ENCODE measurements at regions not wholly inside any gene's neighbourhood (a gene's known extent, or its start where the extent isn't known, plus 50 kb on each side); places are given as distances from the start of the nearest gene placed in this dataset.

GRCh38 chr16:79977940-79978836 is 377.7 kb upstream of the MAF start:
- Histone ChIP-seq H3K36me3 (ENCODE audit: insufficient read depth) (no peaks in the 10 kb centered on the region), H3K4me1 (ENCODE audit: insufficient read depth) (no peaks in the 10 kb centered on the region), H3K4me3 (ENCODE audit: low read depth, low read length) (no peak overlapping the region), H3K27ac (ENCODE audit: low read depth) (no peak overlapping the region)
- DNase-seq (ENCODE audit: extremely low spot score) = no peak
- WGBS = 92% methylated on average over 9 of the region's 9 CpGs

GRCh38 chr16:79973320-79973719 is 372.8 kb upstream of the MAF start:
- H3K4me3 ChIP-seq (ENCODE audit: low read depth, low read length) = no peak overlapping the region
- no peaks in the 10 kb centered on the region for H3K36me3 ChIP-seq (ENCODE audit: insufficient read depth)
- no peak for DNase-seq (ENCODE audit: extremely low spot score)
- no peaks in the 10 kb centered on the region for H3K4me1 ChIP-seq (ENCODE audit: insufficient read depth)
- no peak overlapping the region for H3K27ac ChIP-seq (ENCODE audit: low read depth)
- WGBS = 71% methylated on average over 2 of the region's 2 CpGs

GRCh38 chr16:79972053-79972704 is 371.6 kb upstream of the MAF start:
- DNase-seq (ENCODE audit: extremely low spot score) = no peak
- no peak overlapping the region for H3K27ac ChIP-seq (ENCODE audit: low read depth)
- H3K4me3 ChIP-seq (ENCODE audit: low read depth, low read length) = no peak overlapping the region
- H3K4me1 ChIP-seq (ENCODE audit: insufficient read depth) = no peaks in the 10 kb centered on the region
- H3K36me3 ChIP-seq (ENCODE audit: insufficient read depth) = no peaks in the 10 kb centered on the region
- 81% methylated on average over 4 of the region's 4 CpGs for WGBS

GRCh38 chr16:79971237-79971572 is 370.7 kb upstream of the MAF start:
- H3K36me3 ChIP-seq (ENCODE audit: insufficient read depth) = no peaks in the 10 kb centered on the region
- H3K27ac ChIP-seq (ENCODE audit: low read depth) = no peak overlapping the region
- DNase-seq (ENCODE audit: extremely low spot score) = no peak
- no peak overlapping the region for H3K4me3 ChIP-seq (ENCODE audit: low read depth, low read length)
- no peaks in the 10 kb centered on the region for H3K4me1 ChIP-seq (ENCODE audit: insufficient read depth)

GRCh38 chr16:79970551-79971236 is 370.2 kb upstream of the MAF start:
- 59% methylated on average over 10 of the region's 10 CpGs for WGBS
- H3K36me3 ChIP-seq (ENCODE audit: insufficient read depth) = no peaks in the 10 kb centered on the region
- H3K27ac ChIP-seq (ENCODE audit: low read depth) = no peak overlapping the region
- no peak for DNase-seq (ENCODE audit: extremely low spot score)
- H3K4me1 ChIP-seq (ENCODE audit: insufficient read depth) = no peaks in the 10 kb centered on the region
- H3K4me3 ChIP-seq (ENCODE audit: low read depth, low read length) = no peak overlapping the region

- H3K36me3 ChIP-seq (ENCODE audit: insufficient read depth) = no peaks in the 10 kb centered on the region
- no peak for DNase-seq (ENCODE audit: extremely low spot score)
- no peak overlapping the region for H3K27ac ChIP-seq (ENCODE audit: low read depth)
- no peaks in the 10 kb centered on the region for H3K4me1 ChIP-seq (ENCODE audit: insufficient read depth)
- WGBS = 80% methylated on average over 3 of the region's 3 CpGs
- H3K4me3 ChIP-seq (ENCODE audit: low read depth, low read length) = no peak overlapping the region
These were observed 369.6 kb upstream of the MAF start for GRCh38 chr16:79970087-79970486.

- Histone ChIP-seq H3K4me1 (ENCODE audit: insufficient read depth) (no peaks in the 10 kb centered on the region), H3K4me3 (ENCODE audit: low read depth, low read length) (no peak overlapping the region), H3K36me3 (ENCODE audit: insufficient read depth) (no peaks in the 10 kb centered on the region), H3K27ac (ENCODE audit: low read depth) (no peak overlapping the region)
- 98% methylated on average over 5 of the region's 5 CpGs for WGBS
- no peak for DNase-seq (ENCODE audit: extremely low spot score)
These were observed 368.9 kb upstream of the MAF start for GRCh38 chr16:79969458-79969857.

GRCh38 chr16:79966226-79966625 is 365.7 kb upstream of the MAF start:
- no peaks in the 10 kb centered on the region for H3K4me1 ChIP-seq (ENCODE audit: insufficient read depth)
- no peak overlapping the region for H3K4me3 ChIP-seq (ENCODE audit: low read depth, low read length)
- H3K36me3 ChIP-seq (ENCODE audit: insufficient read depth) = no peaks in the 10 kb centered on the region
- no peak overlapping the region for H3K27ac ChIP-seq (ENCODE audit: low read depth)
- WGBS = 82% methylated on average over 2 of the region's 2 CpGs
- DNase-seq (ENCODE audit: extremely low spot score) = no peak

GRCh38 chr16:79965718-79966117 is 365.2 kb upstream of the MAF start:
- DNase-seq (ENCODE audit: extremely low spot score) = no peak
- 75% methylated on average over 3 of the region's 3 CpGs for WGBS
- Histone ChIP-seq H3K4me1 (ENCODE audit: insufficient read depth) (no peaks in the 10 kb centered on the region), H3K4me3 (ENCODE audit: low read depth, low read length) (no peak overlapping the region), H3K36me3 (ENCODE audit: insufficient read depth) (no peaks in the 10 kb centered on the region), H3K27ac (ENCODE audit: low read depth) (no peak overlapping the region)

- Histone ChIP-seq H3K4me1 (ENCODE audit: insufficient read depth) (no peaks in the 10 kb centered on the region), H3K27ac (ENCODE audit: low read depth) (no peak overlapping the region), H3K36me3 (ENCODE audit: insufficient read depth) (no peaks in the 10 kb centered on the region), H3K4me3 (ENCODE audit: low read depth, low read length) (no peak overlapping the region)
- no peak for DNase-seq (ENCODE audit: extremely low spot score)
- 43% methylated on average over 1 of the region's 1 CpG for WGBS
These were observed 363.6 kb upstream of the MAF start for GRCh38 chr16:79964104-79964503.

- H3K4me1 ChIP-seq (ENCODE audit: insufficient read depth) = no peaks in the 10 kb centered on the region
- H3K36me3 ChIP-seq (ENCODE audit: insufficient read depth) = no peaks in the 10 kb centered on the region
- DNase-seq (ENCODE audit: extremely low spot score) = no peak
- WGBS = 72% methylated on average over 3 of the region's 3 CpGs
- H3K4me3 ChIP-seq (ENCODE audit: low read depth, low read length) = no peak overlapping the region
- no peak overlapping the region for H3K27ac ChIP-seq (ENCODE audit: low read depth)
These were observed 362.4 kb upstream of the MAF start for GRCh38 chr16:79962962-79963361.

GRCh38 chr16:79959226-79959625 is 358.7 kb upstream of the MAF start:
- no peak overlapping the region for H3K4me3 ChIP-seq (ENCODE audit: low read depth, low read length)
- DNase-seq (ENCODE audit: extremely low spot score) = no peak
- no peak overlapping the region for H3K27ac ChIP-seq (ENCODE audit: low read depth)
- no peaks in the 10 kb centered on the region for H3K4me1 ChIP-seq (ENCODE audit: insufficient read depth)
- no peaks in the 10 kb centered on the region for H3K36me3 ChIP-seq (ENCODE audit: insufficient read depth)
- 94% methylated on average over 1 of the region's 1 CpG for WGBS

- no peaks in the 10 kb centered on the region for H3K36me3 ChIP-seq (ENCODE audit: insufficient read depth)
- no peak for DNase-seq (ENCODE audit: extremely low spot score)
- WGBS = 71% methylated on average over 4 of the region's 4 CpGs
- H3K4me3 ChIP-seq (ENCODE audit: low read depth, low read length) = no peak overlapping the region
- no peaks in the 10 kb centered on the region for H3K4me1 ChIP-seq (ENCODE audit: insufficient read depth)
- no peak overlapping the region for H3K27ac ChIP-seq (ENCODE audit: low read depth)
These were observed 354.6 kb upstream of the MAF start for GRCh38 chr16:79954921-79955705.

Data from urinary bladder (tissue), 3 donors.